ENCODE measurements at regions not wholly inside any gene's neighbourhood (a gene's known extent, or its start where the extent isn't known, plus 50 kb on each side); places are given as distances from the start of the nearest gene placed in this dataset.

- TF ChIP-seq EZH2 (IDR thresholded peaks at IDR 0.05; ENCODE audit: insufficient read depth, poor library complexity, severe bottlenecking) (no peak), EZH2phosphoT487 (IDR thresholded peaks at IDR 0.05; ENCODE audit: insufficient read depth, low read depth) (no peak)
Observed at GRCh38 chr3:64441861-64442260, 216.6 kb upstream of the PRICKLE2 start.

Measured in GM23248 (cell line).